Ishikawa (cell line): ENCODE measurements at regions not wholly inside any gene's neighbourhood (a gene's known extent, or its start where the extent isn't known, plus 50 kb on each side); places are given as distances from the start of the nearest gene placed in this dataset.

ENCODE experiments used
- CEBPB ChIP-seq: IDR thresholded peaks from 2 replicates; pipeline ENCODE4 v1.6.1; 2012
- CREB1 ChIP-seq: IDR thresholded peaks from 2 replicates; pipeline ENCODE4 v1.6.1; 2012; ENCODE audit warnings: low read depth
- EGR1 ChIP-seq: IDR thresholded peaks from 2 replicates; pipeline ENCODE4 v1.6.1; 2012
- EP300 ChIP-seq: IDR thresholded peaks from 2 replicates; pipeline ENCODE4 v1.6.1; 2012; ENCODE audit warnings: borderline replicate concordance
- FOXM1 ChIP-seq: IDR thresholded peaks from 2 replicates; pipeline ENCODE4 v1.6.1; 2012; ENCODE audit warnings: low read depth, borderline replicate concordance
- MAX ChIP-seq: IDR thresholded peaks from 2 replicates; pipeline ENCODE4 v1.6.1; 2012
- NFIC ChIP-seq: IDR thresholded peaks from 2 replicates; pipeline ENCODE4 v1.6.1; 2012
- RAD21 ChIP-seq: IDR thresholded peaks from 2 replicates; pipeline ENCODE4 v1.6.1; 2012; ENCODE audit warnings: low read depth
- REST ChIP-seq: IDR thresholded peaks from 2 replicates; pipeline ENCODE4 v1.6.1; 2012; ENCODE audit warnings: low read depth, mild to moderate bottlenecking
- TAF1 ChIP-seq: IDR thresholded peaks from 2 replicates; pipeline ENCODE4 v1.6.1; 2012; ENCODE audit warnings: low read depth, mild to moderate bottlenecking
- TCF12 ChIP-seq: IDR thresholded peaks from 2 replicates; pipeline ENCODE4 v1.6.1; 2012; ENCODE audit warnings: low read depth
- TEAD4 ChIP-seq: IDR thresholded peaks from 2 replicates; pipeline ENCODE4 v1.6.1; 2012
- USF1 ChIP-seq: IDR thresholded peaks from 2 replicates; pipeline ENCODE4 v1.6.1; 2012
- YY1 ChIP-seq: IDR thresholded peaks from 2 replicates; pipeline ENCODE4 v1.6.1; 2012; ENCODE audit warnings: low read depth
- ZBTB7A ChIP-seq: IDR thresholded peaks from 2 replicates; pipeline ENCODE4 v1.6.1; 2012; ENCODE audit warnings: low read depth

GRCh38 chr2:147382322-147382948 lies 462.4 kb upstream of the ACVR2A start:
- no peak for TF ChIP-seq RAD21
- no peak for TF ChIP-seq REST
- no peak for TF ChIP-seq FOXM1
- no peak for TF ChIP-seq EGR1
- TF ChIP-seq NFIC = no peak
- TF ChIP-seq TEAD4 = no peak
- no peak for TF ChIP-seq USF1
- TF ChIP-seq MAX = no peak
- TF ChIP-seq EP300 = no peak
- TF ChIP-seq ZBTB7A = no peak
- TF ChIP-seq TAF1 = no peak
- TF ChIP-seq YY1 = no peak
- TF ChIP-seq TCF12 = no peak
- TF ChIP-seq CEBPB = no peak
- TF ChIP-seq CREB1 = no peak

GRCh38 chr2:147378403-147378802 lies 466.4 kb upstream of the ACVR2A start:
- no peak for TF ChIP-seq ZBTB7A
- no peak for TF ChIP-seq FOXM1
- TF ChIP-seq USF1 = no peak
- no peak for TF ChIP-seq CEBPB

GRCh38 chr2:147375073-147375472 lies 469.8 kb upstream of the ACVR2A start:
- TF ChIP-seq FOXM1 (no peak), REST (no peak), RAD21 (no peak), NFIC (no peak), EGR1 (no peak), ZBTB7A (no peak), CREB1 (no peak), MAX (no peak), TCF12 (no peak), EP300 (no peak), TAF1 (no peak), TEAD4 (no peak), USF1 (no peak), YY1 (no peak), CEBPB (no peak)

GRCh38 chr2:147374423-147374811 lies 470.4 kb upstream of the ACVR2A start:
- TF ChIP-seq YY1 (no peak), TEAD4 (no peak), TCF12 (no peak), CREB1 (no peak), NFIC (no peak), EP300 (no peak), RAD21 (no peak), USF1 (no peak), ZBTB7A (no peak), FOXM1 (no peak), TAF1 (no peak), MAX (no peak), REST (no peak), CEBPB (no peak), EGR1 (no peak)
